OCI-LY1 (cell line): ENCODE measurements at regions not wholly inside any gene's neighbourhood (a gene's known extent, or its start where the extent isn't known, plus 50 kb on each side); places are given as distances from the start of the nearest gene placed in this dataset.

ENCODE experiments used
- EZH2 ChIP-seq: fragments of 200-600 bp; sonication (generic), shearing (Covaris generic); IDR thresholded peaks from 2 replicates; pipeline ENCODE4 v1.8.0; 2017; ENCODE audit warnings: borderline replicate concordance, mixed run types, mild to moderate bottlenecking, antibody characterized with exemption, low read length, moderate library complexity, mixed read lengths
- TF ChIP-seq, protein P1 (sequence below): fragments of 200-600 bp; sonication (generic), shearing (Covaris generic); IDR thresholded peaks from 2 replicates; pipeline ENCODE4 v1.5.1; 2017; ENCODE audit warnings: mild to moderate bottlenecking, antibody characterized with exemption, low read length, moderate library complexity, mixed read lengths

DNA sequence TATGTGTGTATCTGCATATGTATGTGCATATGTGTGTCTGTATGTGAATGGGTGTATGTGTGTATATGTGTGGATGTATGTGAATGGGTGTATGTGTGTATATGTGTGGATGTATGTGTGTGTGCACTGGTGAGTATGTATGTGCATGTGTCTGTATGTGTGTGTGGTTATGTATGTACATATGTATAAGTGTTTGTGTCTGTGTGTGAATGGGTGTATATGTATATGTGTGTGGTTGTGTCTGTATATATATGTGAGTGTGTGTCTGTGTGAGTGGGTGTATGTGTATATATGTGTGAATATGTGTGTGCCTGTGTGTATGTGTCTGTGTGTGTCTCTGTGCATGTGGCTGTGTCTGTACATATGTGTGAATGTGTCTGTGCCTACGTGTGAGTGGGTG, 748.4 kb upstream of the HS6ST1 start:
- TF ChIP-seq, protein P1, sequence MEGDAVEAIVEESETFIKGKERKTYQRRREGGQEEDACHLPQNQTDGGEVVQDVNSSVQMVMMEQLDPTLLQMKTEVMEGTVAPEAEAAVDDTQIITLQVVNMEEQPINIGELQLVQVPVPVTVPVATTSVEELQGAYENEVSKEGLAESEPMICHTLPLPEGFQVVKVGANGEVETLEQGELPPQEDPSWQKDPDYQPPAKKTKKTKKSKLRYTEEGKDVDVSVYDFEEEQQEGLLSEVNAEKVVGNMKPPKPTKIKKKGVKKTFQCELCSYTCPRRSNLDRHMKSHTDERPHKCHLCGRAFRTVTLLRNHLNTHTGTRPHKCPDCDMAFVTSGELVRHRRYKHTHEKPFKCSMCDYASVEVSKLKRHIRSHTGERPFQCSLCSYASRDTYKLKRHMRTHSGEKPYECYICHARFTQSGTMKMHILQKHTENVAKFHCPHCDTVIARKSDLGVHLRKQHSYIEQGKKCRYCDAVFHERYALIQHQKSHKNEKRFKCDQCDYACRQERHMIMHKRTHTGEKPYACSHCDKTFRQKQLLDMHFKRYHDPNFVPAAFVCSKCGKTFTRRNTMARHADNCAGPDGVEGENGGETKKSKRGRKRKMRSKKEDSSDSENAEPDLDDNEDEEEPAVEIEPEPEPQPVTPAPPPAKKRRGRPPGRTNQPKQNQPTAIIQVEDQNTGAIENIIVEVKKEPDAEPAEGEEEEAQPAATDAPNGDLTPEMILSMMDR = no peak
- TF ChIP-seq EZH2 = no peak
